Embryonic facial prominence (tissue), 1 donor: ENCODE measurements at regions not wholly inside any gene's neighbourhood (a gene's known extent, or its start where the extent isn't known, plus 50 kb on each side); places are given as distances from the start of the nearest gene placed in this dataset.

Experiments
- DNase-seq: peaks from one replicate; pipeline ENCODE4 v3.0.0-alpha.2; 2016; ENCODE audit errors: extremely low spot score

GRCh38 chr20:39700528-39700927, 738.4 kb downstream of the DHX35 start:
- no peak for DNase-seq

GRCh38 chr20:39699166-39699725, 737.1 kb downstream of the DHX35 start:
- no peak for DNase-seq

GRCh38 chr20:39698752-39699151, 736.6 kb downstream of the DHX35 start:
- no peak for DNase-seq

- no peak for DNase-seq
These were observed 729.2 kb downstream of the DHX35 start for GRCh38 chr20:39691151-39691862.

GRCh38 chr20:39676857-39677391, 714.8 kb downstream of the DHX35 start:
- no peak for DNase-seq

- DNase-seq: no peak
These were observed 714.1 kb downstream of the DHX35 start for GRCh38 chr20:39676241-39676640.

GRCh38 chr20:39674842-39675241, 712.7 kb downstream of the DHX35 start:
- no peak for DNase-seq

- DNase-seq: no peak
These were observed 708.8 kb downstream of the DHX35 start for GRCh38 chr20:39670988-39671387.

- no peak for DNase-seq
These were observed 707.5 kb downstream of the DHX35 start for GRCh38 chr20:39669659-39670058.

GRCh38 chr20:39668038-39668437, 705.9 kb downstream of the DHX35 start:
- no peak for DNase-seq

GRCh38 chr20:39661833-39662232, 699.7 kb downstream of the DHX35 start:
- no peak for DNase-seq

- no peak for DNase-seq
These were observed 698.8 kb downstream of the DHX35 start for GRCh38 chr20:39660965-39661364.

GRCh38 chr20:39660226-39660625, 698.1 kb downstream of the DHX35 start:
- no peak for DNase-seq

GRCh38 chr20:39658662-39659409, 696.7 kb downstream of the DHX35 start:
- DNase-seq: no peak

- DNase-seq: no peak
These were observed 692.0 kb downstream of the DHX35 start for GRCh38 chr20:39654171-39654570.

- DNase-seq: no peak
These were observed 689.6 kb downstream of the DHX35 start for GRCh38 chr20:39651645-39652325.

- no peak for DNase-seq
These were observed 684.8 kb downstream of the DHX35 start for GRCh38 chr20:39646874-39647413.

- no peak for DNase-seq
These were observed 683.0 kb downstream of the DHX35 start for GRCh38 chr20:39645131-39645530.

- DNase-seq: no peak
These were observed 681.1 kb downstream of the DHX35 start for GRCh38 chr20:39643292-39643691.

- no peak for DNase-seq
These were observed 679.3 kb downstream of the DHX35 start for GRCh38 chr20:39641423-39641822.

- DNase-seq: no peak
These were observed 678.0 kb downstream of the DHX35 start for GRCh38 chr20:39640147-39640546.

- no peak for DNase-seq
These were observed 676.6 kb downstream of the DHX35 start for GRCh38 chr20:39638731-39639130.
